Thoracic aorta (tissue), 2 donors: ENCODE measurements at regions not wholly inside any gene's neighbourhood (a gene's known extent, or its start where the extent isn't known, plus 50 kb on each side); places are given as distances from the start of the nearest gene placed in this dataset.

Source experiments
- ATAC-seq: fragments of 150-250 bp; one replicate; pipeline ENCODE4 v1.8.0; 2017; ENCODE audit warnings: low read depth; ENCODE audit not compliant: insufficient number of reproducible peaks, low FRiP score
- DNase-seq: peaks from one replicate; pipeline ENCODE4 v3.0.0-alpha.2; 2020; ENCODE audit warnings: low spot score
- H3K27ac ChIP-seq, 2 donors: fragments of 200-600 bp; sonication (generic); 1 replicate in 1 of 2; 2 replicates in 1 of 2; pipeline ENCODE4 v1.5.1; 2016; ENCODE audit warnings: mild to moderate bottlenecking in 2 of 2, moderate library complexity in 2 of 2
- H3K27me3 ChIP-seq: fragments of 200-600 bp; sonication (generic); replicated peaks from 2 replicates; pipeline ENCODE4 v1.6.0; 2016; ENCODE audit warnings: mild to moderate bottlenecking; ENCODE audit not compliant: insufficient read depth
- H3K36me3 ChIP-seq: fragments of 200-600 bp; sonication (generic); one replicate; pipeline ENCODE4 v1.5.1; 2016
- H3K4me1 ChIP-seq, 2 donors: fragments of 200-600 bp; sonication (generic); 1 replicate in 1 of 2; 2 replicates in 1 of 2; pipeline versions ENCODE4 v1.5.1 to v1.6.0; 2016; ENCODE audit warnings: low read depth in 2 of 2, mild to moderate bottlenecking in 1 of 2; ENCODE audit not compliant: control insufficient read depth in 1 of 2
- H3K4me3 ChIP-seq: fragments of 200-600 bp; sonication (generic); 2 replicates; pipeline ENCODE4 v1.5.1; 2016; ENCODE audit warnings: mild to moderate bottlenecking
- H3K9me3 ChIP-seq: fragments of 200-600 bp; sonication (generic); 2 replicates; pipeline ENCODE4 v1.5.1; 2016
- CTCF ChIP-seq: fragments of 200-600 bp; sonication (generic); IDR thresholded peaks from one replicate; pipeline ENCODE4 v1.5.1; 2019; ENCODE audit warnings: antibody characterized with exemption

GRCh38 chr16:73275448-73275847 lies 227.5 kb upstream of the ZFHX3 start:
- H3K4me1 ChIP-seq: no peaks in the 10 kb centered on the region
- no peaks in the 10 kb centered on the region for H3K9me3 ChIP-seq
- H3K4me3 ChIP-seq: no peak overlapping the region
- no peaks in the 10 kb centered on the region for H3K27me3 ChIP-seq
- ATAC-seq (no peak), DNase-seq (no peak)
- no peaks in the 10 kb centered on the region for H3K36me3 ChIP-seq
- no peak for TF ChIP-seq CTCF
- H3K27ac ChIP-seq: no peak overlapping the region

GRCh38 chr16:73275024-73275423 lies 227.1 kb upstream of the ZFHX3 start:
- H3K4me3 ChIP-seq: no peak overlapping the region
- H3K9me3 ChIP-seq: no peaks in the 10 kb centered on the region
- H3K4me1 ChIP-seq: no peaks in the 10 kb centered on the region
- no peaks in the 10 kb centered on the region for H3K36me3 ChIP-seq
- DNase-seq (no peak), ATAC-seq (no peak)
- H3K27ac ChIP-seq: no peak overlapping the region
- no peaks in the 10 kb centered on the region for H3K27me3 ChIP-seq
- TF ChIP-seq CTCF: no peak

- H3K4me1 ChIP-seq: no peaks in the 10 kb centered on the region
- no peak overlapping the region for H3K4me3 ChIP-seq
- no peak for DNase-seq
- H3K9me3 ChIP-seq: no peaks in the 10 kb centered on the region
- H3K27me3 ChIP-seq: no peaks in the 10 kb centered on the region
- no peak for TF ChIP-seq CTCF
- H3K36me3 ChIP-seq: no peaks in the 10 kb centered on the region
- H3K27ac ChIP-seq: no peak overlapping the region
- ATAC-seq: no peak
Observed at GRCh38 chr16:73274140-73274539, 226.2 kb upstream of the ZFHX3 start.

- no peaks in the 10 kb centered on the region for H3K4me1 ChIP-seq
- no peak for TF ChIP-seq CTCF
- no peaks in the 10 kb centered on the region for H3K36me3 ChIP-seq
- H3K27ac ChIP-seq: no peak overlapping the region
- no peak for ATAC-seq
- no peak for DNase-seq
- H3K9me3 ChIP-seq: no peaks in the 10 kb centered on the region
- no peak overlapping the region for H3K4me3 ChIP-seq
- no peaks in the 10 kb centered on the region for H3K27me3 ChIP-seq
Observed at GRCh38 chr16:73268366-73268993, 220.6 kb upstream of the ZFHX3 start.

- no peak for DNase-seq
Observed at GRCh38 chr16:73265935-73266334, 218.0 kb upstream of the ZFHX3 start.

More at GRCh38 chr16:73265935-73266334, 218.0 kb upstream of the ZFHX3 start:
- no peak for ATAC-seq
- Histone ChIP-seq H3K4me3 (no peak overlapping the region), H3K9me3 (no peaks in the 10 kb centered on the region), H3K36me3 (no peaks in the 10 kb centered on the region), H3K4me1 (no peaks in the 10 kb centered on the region), H3K27me3 (no peaks in the 10 kb centered on the region), H3K27ac (no peak overlapping the region)
- no peak for TF ChIP-seq CTCF
